LHCN-M2 (cell line): ENCODE measurements at regions not wholly inside any gene's neighbourhood (a gene's known extent, or its start where the extent isn't known, plus 50 kb on each side); places are given as distances from the start of the nearest gene placed in this dataset.

Experiments used
- DNase-seq: peaks from one replicate; pipeline ENCODE4 v3.0.0-alpha.2; 2012; ENCODE audit warnings: low read depth

- peak; percentile 30 for DNase-seq
Measured at GRCh38 chr15:69973102-69973714, 124.5 kb downstream of the TLE3 start.

- DNase-seq, result no peak
Measured at GRCh38 chr15:69973880-69974279, 123.8 kb downstream of the TLE3 start.

DNA sequence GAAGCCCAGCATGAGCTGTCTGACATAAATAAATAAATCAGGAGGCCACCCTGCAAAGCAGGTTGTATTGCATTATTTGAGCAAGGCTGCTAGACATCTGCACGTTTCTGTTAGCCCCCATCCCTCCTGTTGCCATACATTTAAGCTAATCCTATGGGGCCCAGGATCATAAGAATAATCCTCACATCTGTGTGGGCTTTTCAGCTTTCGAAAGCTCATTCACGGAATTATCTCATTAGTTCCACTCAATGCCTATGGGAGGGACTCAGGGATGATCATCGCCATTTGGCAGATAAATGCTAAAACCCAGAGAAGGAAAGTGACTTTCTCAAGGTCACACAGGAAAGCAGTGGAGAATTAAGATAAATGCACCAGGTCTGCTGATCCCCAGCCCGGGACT lies 123.4 kb downstream of the TLE3 start:
- DNase-seq, result no peak

DNA sequence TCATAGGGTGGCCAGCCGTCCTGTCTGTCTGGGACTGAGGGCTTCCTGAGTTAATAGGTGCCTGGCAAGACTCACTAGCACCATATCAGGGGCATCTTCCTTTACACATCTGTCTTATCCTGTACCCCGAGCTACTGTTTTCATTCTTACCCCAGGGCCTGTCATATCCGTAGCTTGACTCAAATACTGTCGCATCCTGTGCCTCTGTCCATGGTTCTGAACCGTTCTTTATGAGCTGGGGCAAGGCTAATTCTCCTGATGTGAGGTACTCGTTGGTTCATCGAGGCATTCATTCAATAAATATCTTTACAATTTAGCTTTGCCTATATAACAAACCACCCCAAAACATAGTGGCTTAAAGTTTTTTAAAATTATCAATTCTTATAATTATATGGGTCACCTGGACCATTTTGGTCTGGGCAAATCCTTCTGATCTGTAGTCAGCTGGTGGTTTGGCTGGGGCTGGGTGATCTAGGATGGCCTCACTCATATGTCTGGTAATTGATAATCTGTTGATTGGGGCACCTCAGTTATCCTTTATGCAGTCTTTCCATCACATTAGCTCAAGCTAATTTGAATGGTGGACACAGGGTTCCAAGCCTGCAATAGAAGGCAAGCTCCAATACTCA lies 121.2 kb downstream of the TLE3 start:
- peak; percentile 36 for DNase-seq

DNA sequence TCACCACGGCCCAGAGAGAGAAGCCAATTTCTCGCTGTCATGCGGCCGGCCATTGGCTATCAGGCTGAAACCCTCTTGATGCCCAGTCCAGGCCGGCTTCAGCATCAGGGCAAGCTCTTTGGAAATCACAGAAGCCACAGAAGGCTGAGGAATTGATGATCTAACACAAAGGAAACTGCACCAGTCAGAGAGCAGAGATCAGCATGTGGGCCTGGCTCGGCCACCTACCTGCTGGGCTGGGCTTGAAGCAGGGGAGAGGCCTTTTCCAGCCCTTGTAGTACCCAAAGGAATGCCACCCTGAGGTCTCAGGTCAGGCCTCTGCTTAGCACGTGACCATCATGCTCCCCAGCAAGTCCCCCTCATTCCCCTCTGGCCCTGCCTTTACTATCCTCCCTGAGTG lies 119.1 kb downstream of the TLE3 start:
- DNase-seq, result no peak

DNA sequence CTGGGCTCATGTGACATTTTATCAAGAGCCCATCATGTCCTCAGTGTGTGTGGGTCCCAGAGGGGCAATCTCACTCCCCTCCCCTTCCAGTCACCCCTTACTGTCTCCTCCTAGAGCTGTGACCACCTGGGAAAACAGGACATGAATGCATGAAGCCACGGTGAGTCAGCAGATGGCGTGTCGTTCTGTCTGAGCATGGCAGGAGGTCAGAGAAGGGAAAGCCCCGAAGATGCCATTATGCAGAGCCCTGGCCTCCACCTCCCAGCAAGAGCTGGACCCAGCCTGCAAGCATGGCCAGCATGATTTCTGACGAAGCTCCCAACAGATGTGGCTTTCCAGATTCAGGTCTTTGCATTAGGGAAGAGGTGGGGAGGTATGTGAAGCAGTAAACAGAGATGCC lies 118.5 kb downstream of the TLE3 start:
- DNase-seq, result peak; percentile 8

DNA sequence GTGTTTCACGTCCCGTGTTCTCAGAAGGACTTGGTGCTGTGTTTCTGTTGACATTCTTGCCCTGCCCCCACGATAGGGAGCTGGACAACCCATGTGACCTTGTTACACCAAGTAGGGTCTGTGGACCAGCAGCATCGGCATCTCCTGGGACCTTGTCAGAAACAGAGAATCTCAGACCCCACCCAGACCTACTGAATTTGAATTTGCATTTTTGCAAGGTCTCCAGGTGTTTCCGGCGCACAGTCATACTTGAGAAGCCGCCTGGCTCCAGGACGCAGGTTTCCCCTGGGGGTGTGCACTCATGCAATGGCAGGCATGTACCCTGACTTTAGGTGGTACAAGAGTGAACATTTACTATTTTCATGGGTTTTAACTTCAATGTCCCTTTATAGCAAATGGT lies 117.9 kb downstream of the TLE3 start:
- DNase-seq, result no peak

GRCh38 chr15:69980341-69981059 lies 117.2 kb downstream of the TLE3 start:
- DNase-seq, result no peak

DNA sequence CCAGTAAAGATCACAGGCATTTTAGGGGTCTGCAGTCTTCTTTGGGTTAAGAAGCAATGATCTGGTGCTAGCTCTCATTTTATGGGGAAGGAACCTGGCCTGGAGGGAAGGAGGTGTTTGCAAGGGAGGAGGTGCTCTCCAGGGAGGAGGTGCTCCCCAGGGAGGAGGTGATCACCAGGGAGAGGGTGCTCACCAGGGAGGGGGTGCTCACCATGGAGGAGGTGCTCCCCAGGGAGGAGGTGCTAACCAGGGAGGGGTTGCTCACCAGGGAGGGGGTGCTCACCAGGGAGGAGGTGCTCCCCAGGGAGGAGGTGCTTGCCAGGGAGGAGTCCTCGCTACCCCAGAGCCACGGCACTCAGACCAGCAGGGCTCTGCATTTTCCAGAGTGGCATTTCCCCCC lies 115.7 kb downstream of the TLE3 start:
- DNase-seq, result no peak

- DNase-seq, result no peak
Measured at GRCh38 chr15:69983696-69984265, 113.9 kb downstream of the TLE3 start.

DNA sequence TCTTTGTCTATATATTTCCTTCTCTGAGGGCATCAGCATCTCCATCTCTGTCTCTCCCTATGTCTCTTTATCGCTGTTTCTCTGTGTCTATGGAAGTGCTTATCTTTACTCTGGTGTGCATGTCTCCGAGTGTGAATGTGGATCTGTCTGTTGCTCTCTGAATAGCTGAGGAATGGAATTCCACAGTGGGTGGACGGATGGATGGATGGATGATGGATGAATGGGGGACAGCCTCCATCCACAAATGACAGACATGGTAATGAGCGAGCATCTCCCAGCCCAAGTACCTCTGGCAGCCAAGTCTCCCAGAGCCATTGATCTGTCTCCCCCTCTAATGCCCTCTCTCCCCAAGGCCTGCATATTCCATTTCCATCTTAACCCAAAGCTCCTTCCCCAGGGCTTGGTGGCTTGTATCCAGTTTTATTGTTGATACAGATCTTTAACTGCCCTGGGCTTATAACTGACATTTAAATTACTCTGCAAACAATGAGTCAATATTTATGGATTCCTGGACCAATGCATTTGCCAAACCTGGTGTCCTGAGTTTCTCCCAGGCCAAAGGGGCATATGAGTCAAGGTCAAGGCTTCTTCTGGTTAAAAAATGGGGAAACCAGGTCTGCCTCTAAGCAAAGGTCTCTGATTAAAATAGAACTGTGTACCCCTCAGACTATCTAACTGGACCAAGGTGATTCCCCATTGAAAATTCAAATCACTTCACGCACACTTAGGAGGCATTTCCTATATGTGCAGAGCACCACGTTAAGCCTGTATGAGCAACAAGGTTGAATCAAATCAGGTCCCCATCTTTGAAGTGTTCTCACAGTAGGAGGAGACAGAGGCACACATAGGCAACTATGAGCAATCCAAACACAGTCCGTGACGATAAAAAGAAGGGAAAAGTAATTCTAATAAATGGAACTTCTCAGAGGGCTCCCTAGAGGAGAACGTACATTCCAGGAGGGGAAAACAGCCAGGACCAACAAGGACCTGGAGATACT lies 109.9 kb downstream of the TLE3 start:
- no peak for DNase-seq

GRCh38 chr15:69988541-69989225 lies 109.0 kb downstream of the TLE3 start:
- no peak for DNase-seq

DNA sequence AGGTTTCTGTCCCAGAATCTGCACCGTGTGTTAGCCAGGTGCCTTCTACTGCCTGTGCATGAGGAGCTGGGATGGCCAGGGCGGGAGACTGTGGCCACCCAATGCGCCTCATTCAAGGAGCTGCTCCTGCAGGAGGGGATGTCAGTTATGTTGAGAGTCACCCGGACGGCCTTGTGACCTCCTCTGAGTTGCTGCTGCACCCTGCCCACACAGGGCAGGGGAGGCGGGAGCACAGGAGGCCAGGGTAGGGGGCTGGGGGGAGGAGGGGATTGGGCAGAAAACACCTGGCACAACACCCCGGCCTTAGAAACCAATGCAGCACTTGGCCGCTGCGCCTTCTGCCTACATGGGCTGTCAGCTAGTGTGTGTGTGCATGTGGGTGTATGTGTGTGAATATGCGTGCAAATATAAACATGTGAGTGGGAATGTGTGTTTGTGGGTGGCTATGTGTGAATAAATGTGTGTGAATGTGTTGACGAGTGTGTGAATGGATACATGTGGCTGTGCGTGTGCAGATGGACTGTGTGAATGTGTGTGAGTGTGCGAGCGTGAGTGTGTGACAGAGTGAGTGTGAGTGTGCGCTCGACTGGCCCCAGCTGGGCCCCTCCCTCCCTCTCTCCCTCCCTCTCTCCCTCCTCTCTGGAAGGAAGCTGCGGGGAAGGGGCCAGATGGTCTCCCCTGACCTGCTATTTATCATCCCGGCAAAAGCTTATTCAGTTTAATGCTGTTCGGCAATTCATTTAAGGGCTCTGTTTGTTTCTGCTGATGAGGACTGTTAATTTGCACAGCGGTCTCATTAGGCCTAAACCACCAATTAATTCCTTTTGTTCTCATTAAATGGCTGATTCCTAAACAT lies 106.9 kb downstream of the TLE3 start:
- no peak for DNase-seq

GRCh38 chr15:69991551-69991980 lies 106.2 kb downstream of the TLE3 start:
- no peak for DNase-seq

GRCh38 chr15:69992348-69992747 lies 105.4 kb downstream of the TLE3 start:
- no peak for DNase-seq

DNA sequence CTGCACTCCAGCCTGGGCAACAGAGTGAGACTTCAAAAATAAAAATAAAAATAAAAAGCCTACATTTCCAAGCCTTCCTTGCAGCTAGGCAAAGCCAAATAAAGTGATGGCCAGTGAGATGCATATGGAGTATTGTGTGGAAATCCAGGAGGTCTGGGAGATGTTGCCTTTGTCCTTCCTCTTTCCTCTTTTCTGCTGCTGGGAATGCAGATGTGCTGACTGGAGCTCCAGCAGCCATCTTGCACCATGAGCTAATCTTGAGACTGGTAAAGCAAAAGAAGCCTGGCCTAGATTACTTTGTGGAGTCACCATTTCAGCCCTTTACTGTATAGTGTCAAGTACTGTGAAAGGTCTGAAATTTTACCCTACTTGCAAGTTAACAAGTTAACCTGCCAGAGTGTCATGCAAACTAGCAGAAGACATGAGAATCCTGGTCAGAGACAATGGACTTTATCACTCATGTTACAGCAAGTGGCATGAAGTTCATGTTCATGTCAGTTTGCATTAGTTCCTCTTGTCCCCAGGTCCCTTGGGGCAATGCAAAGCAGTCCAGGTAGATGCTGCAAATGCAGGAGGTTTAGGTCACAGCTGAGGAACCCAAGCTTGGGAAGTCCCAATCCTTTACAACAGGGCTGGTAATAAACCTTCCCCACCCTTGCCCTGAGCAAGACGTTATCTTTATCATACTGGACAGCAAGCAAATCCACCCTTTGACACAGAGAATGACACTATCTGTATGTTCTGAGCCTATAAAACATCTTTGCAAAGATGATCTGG lies 103.1 kb downstream of the TLE3 start:
- no peak for DNase-seq

DNA sequence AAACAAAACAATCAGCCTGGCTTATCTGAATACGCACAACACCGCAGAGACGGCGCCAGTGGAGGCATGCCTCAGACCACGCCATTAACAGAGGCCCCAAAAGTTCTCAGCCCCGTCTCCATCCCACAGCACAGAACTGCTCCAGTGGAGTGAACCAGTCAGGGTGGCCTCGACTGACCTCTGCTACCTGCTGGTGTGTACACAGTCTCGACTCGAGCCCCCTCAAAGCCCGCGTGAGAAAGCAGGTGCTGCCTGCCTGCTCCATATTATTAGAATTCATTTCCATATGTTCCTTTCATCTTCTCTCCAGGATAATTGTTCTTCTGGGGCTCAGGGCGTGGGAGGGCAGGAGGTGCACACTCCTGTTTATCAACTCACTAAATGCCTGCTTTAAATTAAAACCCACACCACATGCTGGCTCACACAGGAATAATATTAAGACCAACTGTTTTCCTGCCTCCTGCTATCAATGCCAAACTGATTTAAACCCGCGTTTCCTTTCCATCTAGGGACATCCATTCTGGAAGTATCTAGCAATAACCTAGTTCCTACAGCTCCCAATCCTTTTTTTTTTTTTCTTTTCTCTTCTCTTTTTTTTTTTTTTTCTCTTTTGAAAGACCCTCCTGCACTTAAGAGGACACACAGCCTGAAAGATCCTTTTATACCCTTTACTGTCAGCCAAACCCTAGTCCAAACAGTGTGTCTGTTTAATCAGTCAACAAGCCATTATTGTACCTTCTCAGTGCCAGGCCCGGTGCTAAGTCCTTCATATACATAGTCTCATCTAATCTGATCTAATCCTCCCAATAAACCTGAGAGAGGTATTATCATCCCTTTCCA lies 101.2 kb downstream of the TLE3 start:
- no peak for DNase-seq

GRCh38 chr15:69997161-69997485 lies 100.6 kb downstream of the TLE3 start:
- DNase-seq, result no peak
